Peyer's patch (tissue), 4 donors: ENCODE measurements at regions not wholly inside any gene's neighbourhood (a gene's known extent, or its start where the extent isn't known, plus 50 kb on each side); places are given as distances from the start of the nearest gene placed in this dataset.

Experiments
- POLR2A ChIP-seq, 2 donors: fragments of 450-650 bp; IDR thresholded peaks; one replicate each; pipeline ENCODE4 v1.5.1; 2017; ENCODE audit warnings: antibody characterized with exemption in 2 of 2, mild to moderate bottlenecking in 2 of 2, moderate library complexity in 2 of 2
- TF ChIP-seq, protein P1 (sequence below), 6 experiments: fragments of 450-650 bp in 4 of 6; fragments of 200-600 bp in 2 of 6; sonication (generic) in 1 of 6; IDR thresholded peaks; one replicate each; pipeline ENCODE4 v1.5.1; 2017 to 2019; ENCODE audit warnings: antibody characterized with exemption in 6 of 6, mild to moderate bottlenecking in 3 of 6, moderate library complexity in 1 of 6

DNA sequence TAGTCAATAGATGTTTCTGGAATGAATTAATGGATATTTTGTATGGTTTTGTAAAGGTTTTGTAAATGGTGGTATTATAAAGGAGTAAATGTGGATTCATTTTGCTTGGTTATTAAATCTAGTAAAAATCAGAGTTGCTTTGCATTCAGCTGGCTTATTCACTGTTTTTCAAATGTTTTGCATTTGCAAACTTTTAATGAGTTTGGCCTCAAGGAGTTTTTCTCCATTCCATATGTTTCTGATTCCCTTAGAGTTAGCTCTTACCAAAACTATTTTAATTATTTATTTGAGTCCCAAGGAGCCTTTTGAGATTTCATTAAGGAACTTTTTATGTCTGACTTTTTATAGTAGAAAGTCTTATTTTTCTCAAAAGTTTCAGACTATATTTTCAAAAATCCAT, 992.2 kb downstream of the DIPK2A start:
- TF ChIP-seq, protein P1, sequence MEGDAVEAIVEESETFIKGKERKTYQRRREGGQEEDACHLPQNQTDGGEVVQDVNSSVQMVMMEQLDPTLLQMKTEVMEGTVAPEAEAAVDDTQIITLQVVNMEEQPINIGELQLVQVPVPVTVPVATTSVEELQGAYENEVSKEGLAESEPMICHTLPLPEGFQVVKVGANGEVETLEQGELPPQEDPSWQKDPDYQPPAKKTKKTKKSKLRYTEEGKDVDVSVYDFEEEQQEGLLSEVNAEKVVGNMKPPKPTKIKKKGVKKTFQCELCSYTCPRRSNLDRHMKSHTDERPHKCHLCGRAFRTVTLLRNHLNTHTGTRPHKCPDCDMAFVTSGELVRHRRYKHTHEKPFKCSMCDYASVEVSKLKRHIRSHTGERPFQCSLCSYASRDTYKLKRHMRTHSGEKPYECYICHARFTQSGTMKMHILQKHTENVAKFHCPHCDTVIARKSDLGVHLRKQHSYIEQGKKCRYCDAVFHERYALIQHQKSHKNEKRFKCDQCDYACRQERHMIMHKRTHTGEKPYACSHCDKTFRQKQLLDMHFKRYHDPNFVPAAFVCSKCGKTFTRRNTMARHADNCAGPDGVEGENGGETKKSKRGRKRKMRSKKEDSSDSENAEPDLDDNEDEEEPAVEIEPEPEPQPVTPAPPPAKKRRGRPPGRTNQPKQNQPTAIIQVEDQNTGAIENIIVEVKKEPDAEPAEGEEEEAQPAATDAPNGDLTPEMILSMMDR (IDR thresholded peaks at IDR 0.05), result no peak
- no peak for TF ChIP-seq POLR2A (IDR thresholded peaks at IDR 0.05)
